IPS DF 6.9 (cell line): ENCODE measurements at regions not wholly inside any gene's neighbourhood (a gene's known extent, or its start where the extent isn't known, plus 50 kb on each side); places are given as distances from the start of the nearest gene placed in this dataset.

ENCODE experiments used
- DNase-seq: peaks from one replicate; pipeline ENCODE4 v3.0.0-alpha.2; 2013; ENCODE audit warnings: low read depth, low spot score
- H3K27ac ChIP-seq: one replicate; pipeline ENCODE4 v1.5.1; 2013; ENCODE audit warnings: low read length, control low read depth
- H3K27me3 ChIP-seq: 2 replicates; pipeline ENCODE4 v1.6.1; 2013; ENCODE audit warnings: mild to moderate bottlenecking, low read length; ENCODE audit not compliant: control insufficient read depth, insufficient read depth
- H3K36me3 ChIP-seq: 2 replicates; pipeline ENCODE4 v1.6.1; 2013; ENCODE audit warnings: low read length; ENCODE audit not compliant: control insufficient read depth, insufficient read depth
- H3K4me1 ChIP-seq: 2 replicates; pipeline ENCODE4 v1.6.1; 2013; ENCODE audit warnings: low read length; ENCODE audit not compliant: control insufficient read depth, insufficient read depth
- H3K4me3 ChIP-seq: 2 replicates; pipeline ENCODE4 v1.5.1; 2013; ENCODE audit warnings: mild to moderate bottlenecking, low read length
- H3K9me3 ChIP-seq: 2 replicates; pipeline ENCODE4 v1.6.1; 2013; ENCODE audit warnings: low read length, inconsistent platforms; ENCODE audit not compliant: control insufficient read depth, insufficient read depth
- WGBS: extraction: QIAGEN DNeasy Blood & Tissue Kit; methylation state at CpG from one replicate; pipeline ENCODE4 v1.1.7; 2013; ENCODE audit warnings: mixed read lengths, missing lambda C conversion rate; ENCODE audit not compliant: insufficient read length, insufficient coverage; 5-methylcytosine and 5-hydroxymethylcytosine counted together

DNA sequence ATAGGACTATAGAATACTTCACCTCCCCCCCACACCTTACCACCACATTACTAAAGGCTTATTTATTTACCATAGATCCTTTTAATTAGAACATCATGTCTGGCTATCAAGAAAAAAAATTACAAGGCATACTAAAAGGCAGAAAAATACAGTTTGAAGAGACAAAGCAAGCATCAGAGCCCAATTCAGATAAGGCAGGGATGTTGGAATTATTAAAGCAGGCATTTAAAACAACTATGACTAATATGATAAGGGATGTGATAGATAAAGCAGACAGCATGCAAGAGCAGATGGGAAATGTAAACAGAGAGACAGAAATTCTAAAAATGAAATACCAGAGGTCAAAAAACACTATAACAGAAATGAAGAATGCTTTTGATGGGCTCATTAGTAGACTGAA lies 55.4 kb upstream of the SMIM21 start:
- H3K4me3 ChIP-seq, result no peak overlapping the region

DNA sequence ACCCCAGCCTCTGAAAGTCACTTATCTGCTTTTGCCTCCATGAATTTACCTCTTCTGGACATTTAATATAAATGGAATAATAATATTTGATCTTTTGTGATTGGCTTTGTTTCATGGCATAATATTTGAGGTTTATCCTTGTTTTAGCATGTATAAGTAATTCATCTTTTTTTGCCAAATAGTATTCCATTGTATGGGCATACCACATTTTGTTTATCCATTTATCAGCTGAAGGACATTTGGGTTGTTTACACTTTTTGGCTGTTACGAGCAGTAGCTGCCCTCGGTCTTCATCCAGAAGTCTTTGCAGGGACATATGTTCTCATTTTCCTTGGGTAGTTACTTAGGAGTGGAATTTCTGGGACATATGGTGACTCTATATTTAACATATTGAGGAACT lies 53.0 kb upstream of the SMIM21 start:
- Histone ChIP-seq H3K27me3 (no peaks in the 10 kb centered on the region), H3K4me1 (no peaks in the 10 kb centered on the region; the same call in 1 of the 2 replicates), H3K9me3 (no peaks in the 10 kb centered on the region; the same call in 1 of the 2 replicates), H3K27ac (no peak overlapping the region), H3K36me3 (no peaks in the 10 kb centered on the region), H3K4me3 (no peak overlapping the region)
- DNase-seq, result no peak
- no CpG with 5 or more reads among the region's 2 CpGs for WGBS

More for the DNA sequence above, 55.4 kb upstream of the SMIM21 start:
- H3K27ac ChIP-seq, result no peak overlapping the region
- no peaks in the 10 kb centered on the region for H3K36me3 ChIP-seq
- no peaks in the 10 kb centered on the region for H3K27me3 ChIP-seq
- no peaks in the 10 kb centered on the region; the same call in 1 of the 2 replicates for H3K9me3 ChIP-seq
- no peak for DNase-seq
- H3K4me1 ChIP-seq, result no peaks in the 10 kb centered on the region

DNA sequence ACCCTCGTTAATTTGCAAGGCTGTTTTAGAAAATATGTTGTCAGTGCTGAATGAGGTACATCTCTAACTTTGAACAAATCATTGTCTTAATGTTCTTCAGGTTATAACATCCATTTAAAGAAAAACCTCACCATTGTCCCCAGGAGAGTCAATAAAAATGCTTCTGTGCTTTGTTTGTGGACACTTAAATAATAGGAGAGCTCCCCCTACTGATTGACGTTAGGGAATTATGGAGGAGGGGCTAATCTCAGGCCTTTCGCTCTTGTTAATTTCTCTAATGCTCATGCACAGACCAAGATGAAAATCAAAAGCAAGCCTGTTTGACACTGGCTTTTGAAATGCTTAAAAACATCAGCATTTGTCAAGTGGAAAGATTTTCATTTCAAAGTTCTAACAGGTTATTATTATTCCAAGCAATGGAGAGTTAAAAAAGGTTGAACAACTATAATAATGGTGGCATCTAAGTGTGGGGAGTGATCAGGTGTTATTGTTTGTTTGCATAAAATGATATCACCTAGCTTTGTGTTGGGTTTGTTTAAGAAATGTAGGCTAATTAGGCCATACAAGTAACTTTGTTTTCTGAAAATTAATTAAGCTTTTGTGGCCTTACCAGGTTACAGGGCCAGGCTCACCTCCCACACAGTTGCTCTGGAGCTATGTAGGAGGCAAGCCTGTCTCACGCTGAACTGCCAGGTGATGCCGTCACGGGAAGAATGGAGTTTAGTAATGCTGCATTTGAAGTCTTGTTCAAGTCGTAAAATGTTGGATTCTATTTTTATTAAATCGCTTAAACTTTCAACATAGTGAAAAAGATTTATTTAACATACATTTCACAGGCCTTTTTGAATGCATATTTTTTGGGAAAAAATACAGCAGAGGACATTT lies 51.7 kb upstream of the SMIM21 start:
- H3K36me3 ChIP-seq, result no peaks in the 10 kb centered on the region
- H3K4me1 ChIP-seq, result no peaks in the 10 kb centered on the region; the same call in 1 of the 2 replicates
- no CpG with 5 or more reads among the region's 8 CpGs for WGBS
- H3K27ac ChIP-seq, result no peak overlapping the region
- DNase-seq, result no peak
- no peaks in the 10 kb centered on the region; the same call in 1 of the 2 replicates for H3K9me3 ChIP-seq
- H3K27me3 ChIP-seq, result no peaks in the 10 kb centered on the region
- no peak overlapping the region for H3K4me3 ChIP-seq

- no CpG with 5 or more reads among the region's 1 CpG for WGBS
- DNase-seq, result no peak
- Histone ChIP-seq H3K4me3 (no peak overlapping the region), H3K9me3 (no peaks in the 10 kb centered on the region; the same call in 1 of the 2 replicates), H3K4me1 (no peaks in the 10 kb centered on the region; the same call in 1 of the 2 replicates), H3K27me3 (no peaks in the 10 kb centered on the region), H3K27ac (no peak overlapping the region), H3K36me3 (no peaks in the 10 kb centered on the region)
These were observed 50.4 kb upstream of the SMIM21 start for GRCh38 chr18:75477900-75478299.
